HG03045 (cell line): ENCODE measurements at regions not wholly inside any gene's neighbourhood (a gene's known extent, or its start where the extent isn't known, plus 50 kb on each side); places are given as distances from the start of the nearest gene placed in this dataset.
"Not testable (repeated sequence)": the region's sequence is repeated elsewhere in the genome, so short reads cannot be mapped to it uniquely, and the experiment has no call there.

Experiments
- ATAC-seq: cut with Tn5 transposase; IDR thresholded peaks from one replicate; pipeline ENCODE4 v1.9.1; 2021; ENCODE audit warnings: mild to moderate bottlenecking, moderate library complexity; ENCODE audit not compliant: unreplicated experiment

DNA sequence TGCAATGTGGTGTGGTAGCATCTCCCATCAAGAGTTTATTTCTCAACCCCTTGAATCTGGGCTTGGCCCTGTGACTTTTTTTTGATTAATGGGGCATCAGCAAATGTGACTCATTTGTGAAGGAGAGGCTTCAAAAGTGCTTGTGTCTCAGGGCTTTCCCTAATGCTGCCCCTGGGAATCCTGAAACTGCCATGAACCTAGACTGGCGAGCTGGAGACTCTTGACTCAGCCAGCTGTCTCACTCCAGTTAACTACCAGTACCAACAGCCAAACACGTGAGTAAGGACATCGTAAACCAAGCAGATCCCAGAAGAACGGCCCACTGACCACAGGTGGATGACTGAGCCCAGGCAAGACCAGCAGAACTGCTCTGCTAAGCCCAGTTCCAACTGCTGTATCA is 72.8 kb upstream of the ADTRP start:
- no peak for ATAC-seq

DNA sequence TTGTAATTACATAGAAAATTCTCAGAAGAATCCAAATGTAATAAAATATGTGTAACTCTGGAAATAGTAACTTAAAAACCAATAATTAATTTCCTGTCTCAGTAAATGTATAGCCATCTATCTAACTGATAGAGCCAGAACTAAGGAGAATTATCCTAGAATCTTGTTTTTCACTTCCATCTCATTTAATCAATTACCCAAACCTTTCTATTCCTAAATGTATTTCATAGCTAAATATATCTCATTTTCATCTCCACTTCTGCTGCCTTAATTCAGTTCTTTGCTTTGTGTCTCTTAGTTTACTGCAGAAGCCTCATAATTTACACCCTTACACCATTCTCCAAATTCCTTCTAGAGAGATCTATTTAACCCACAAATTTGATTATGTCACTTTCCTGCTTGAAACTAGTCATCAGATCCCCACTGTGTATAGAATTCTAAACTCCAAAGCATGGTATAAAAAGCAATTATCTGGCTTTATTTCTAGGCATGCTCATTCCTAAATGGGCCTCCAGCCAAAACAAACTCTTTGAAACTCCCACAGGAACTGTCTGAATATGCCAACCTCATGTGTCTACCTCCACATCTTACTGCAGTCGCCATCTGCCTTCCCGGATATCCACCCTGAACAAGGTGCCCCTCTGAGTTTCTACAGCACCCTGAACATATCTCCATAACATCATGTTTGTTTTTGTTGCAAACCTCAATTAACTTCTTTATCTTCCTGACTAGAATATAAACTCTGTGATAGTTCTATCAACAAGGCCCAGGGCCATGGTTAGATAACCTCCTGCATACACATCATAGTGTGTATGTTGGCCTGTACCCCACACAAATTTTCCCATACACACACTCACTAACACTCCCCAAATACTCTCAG is 70.5 kb upstream of the ADTRP start:
- no peak for ATAC-seq

DNA sequence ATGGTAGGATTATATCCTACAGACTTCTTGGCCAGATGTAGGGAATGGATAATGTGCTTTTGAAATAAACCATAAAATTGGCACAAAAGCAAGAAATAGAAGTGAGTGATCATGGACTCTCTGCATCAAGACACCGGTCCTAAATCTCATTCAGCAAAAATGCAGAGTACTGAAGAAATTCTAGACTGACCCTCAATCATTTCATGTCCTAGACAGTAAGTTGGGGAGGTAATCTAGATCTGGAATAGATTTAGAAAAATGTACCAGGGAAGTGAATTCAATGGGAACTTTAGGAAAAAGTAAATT is 69.7 kb upstream of the ADTRP start:
- ATAC-seq, result no peak

DNA sequence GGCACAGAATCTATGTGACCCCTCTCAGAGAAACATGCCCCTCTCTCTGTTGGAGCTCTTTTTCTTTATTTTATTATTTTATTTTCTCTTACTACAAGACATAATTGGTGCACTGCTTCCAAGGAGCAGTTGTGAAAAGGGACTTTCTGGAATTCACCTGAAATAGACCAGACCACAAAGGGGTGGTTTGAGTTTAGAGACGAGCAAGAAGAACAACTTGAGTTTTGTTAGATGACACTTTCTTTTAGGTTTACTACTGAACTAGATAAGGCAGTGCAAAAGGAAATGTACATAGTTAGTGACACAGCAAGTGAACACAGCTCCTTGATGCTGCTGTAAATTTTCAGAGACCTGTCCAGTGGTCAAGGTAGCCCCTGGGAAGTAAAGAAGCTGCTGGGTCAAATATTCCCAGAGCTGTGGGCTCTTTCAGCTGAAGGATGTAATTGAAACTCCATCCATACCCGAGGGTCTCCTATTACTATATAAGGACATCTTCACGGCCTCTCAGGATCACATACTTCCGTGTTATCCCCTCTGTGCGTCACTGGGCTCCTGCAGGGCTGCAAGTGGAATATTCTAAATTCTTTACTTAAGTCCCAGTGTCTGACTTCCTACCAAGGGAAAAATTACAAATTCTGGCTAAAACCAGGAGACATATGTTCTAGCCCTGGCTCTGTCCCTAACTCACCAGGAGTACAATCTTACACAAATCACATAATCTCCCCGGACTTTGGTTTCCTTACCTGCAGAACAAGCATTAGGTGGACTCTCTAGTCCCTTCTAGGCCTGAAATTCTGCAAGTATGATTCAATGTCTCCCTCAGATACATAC is 69.1 kb upstream of the ADTRP start:
- no peak for ATAC-seq

DNA sequence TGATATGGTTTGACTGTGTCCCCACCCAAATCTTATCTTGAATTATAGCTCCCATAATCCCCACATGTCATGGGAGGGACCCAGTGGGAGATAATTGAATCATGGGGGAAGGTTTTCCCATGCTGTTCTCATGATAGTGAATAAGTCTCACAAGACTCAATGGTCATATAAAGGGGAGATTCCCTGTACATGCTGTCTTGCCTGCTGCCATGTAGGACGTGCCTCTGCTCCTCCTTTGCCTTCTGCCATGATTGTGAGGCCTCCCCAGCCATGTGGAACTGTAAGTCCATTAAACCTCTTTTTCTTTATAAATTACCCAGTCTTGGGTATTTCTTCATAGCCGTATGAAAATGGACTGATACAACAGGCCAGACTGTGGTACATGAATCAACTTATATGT is 68.5 kb upstream of the ADTRP start:
- ATAC-seq, result not testable (repeated sequence)

DNA sequence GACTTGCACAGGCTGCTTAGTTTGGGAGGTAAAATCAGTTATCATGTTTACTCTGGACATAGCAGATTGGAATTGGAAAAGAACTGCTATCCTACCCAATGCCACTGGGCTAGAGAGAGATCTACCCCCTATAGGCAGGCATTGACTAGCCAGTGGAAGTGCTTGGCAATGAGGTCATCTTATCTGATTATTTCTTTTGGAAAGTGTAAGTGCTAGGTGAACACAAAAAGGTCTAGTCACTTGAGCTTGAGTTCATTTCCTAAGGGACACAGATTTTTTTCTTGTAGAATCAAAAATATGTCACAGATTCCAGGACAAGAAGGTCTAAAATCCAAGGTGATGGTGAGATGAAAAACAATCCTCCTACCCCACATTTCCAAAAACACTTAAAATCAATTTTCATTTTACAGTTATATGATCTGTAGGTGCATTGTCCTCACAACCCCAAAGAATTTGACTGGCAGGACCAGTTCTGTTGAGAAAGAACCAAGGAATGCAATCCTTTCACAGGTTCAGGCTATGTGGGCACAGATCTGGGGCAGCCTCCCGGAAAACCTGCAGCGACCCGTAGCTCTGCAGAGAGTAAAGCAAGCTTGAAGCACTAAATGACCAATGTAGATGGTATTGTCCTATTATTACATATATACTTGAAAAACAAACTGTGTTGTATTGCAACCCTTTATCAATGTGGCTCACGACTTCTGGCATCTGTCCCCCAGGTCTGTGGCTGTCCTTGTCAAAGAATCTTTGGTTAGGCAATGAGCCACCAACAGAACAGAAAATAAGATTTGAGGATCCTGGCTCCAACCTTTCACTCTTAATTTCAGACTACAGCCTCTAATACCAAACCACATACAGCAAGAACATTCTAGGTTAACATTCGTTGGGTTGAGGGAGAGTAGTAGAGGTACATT is 67.3 kb upstream of the ADTRP start:
- no peak for ATAC-seq

DNA sequence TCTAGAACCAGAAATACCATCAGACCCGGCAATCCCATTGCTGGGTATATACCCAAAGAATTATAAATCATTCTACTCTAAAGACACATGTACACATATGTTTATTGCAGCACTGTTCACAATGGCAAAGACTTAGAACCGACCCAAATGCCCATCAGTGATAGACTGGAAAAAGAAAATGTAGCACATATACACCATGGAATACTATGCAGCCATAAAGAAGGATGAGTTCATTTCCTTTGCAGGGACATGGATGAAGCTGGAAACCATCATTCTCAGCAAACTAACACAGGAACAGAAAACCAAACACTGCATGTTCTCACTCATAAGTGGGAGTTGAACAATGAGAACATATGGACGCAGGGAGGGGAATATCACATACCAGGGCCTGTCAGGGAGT is 64.2 kb upstream of the ADTRP start:
- not testable (repeated sequence) for ATAC-seq

DNA sequence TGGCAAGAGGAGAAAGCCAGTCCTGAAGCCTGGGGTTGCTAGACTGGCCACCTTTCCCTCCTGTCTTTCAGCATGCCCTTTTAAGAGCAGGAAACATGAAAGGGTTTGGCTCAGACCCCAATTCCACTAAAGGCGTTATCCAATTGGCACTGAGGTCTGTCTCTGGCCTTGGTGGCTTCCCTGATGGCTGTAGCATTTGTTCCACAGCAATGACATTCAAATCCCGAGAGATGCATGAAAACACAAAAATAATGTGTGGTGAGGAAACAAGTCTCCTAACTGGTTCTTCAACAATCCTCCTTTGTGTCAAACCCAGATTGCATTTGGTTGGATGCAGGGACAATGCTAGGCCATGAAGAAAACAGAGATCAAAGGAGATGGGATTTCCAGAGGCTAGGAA is 56.5 kb upstream of the ADTRP start:
- no peak for ATAC-seq

DNA sequence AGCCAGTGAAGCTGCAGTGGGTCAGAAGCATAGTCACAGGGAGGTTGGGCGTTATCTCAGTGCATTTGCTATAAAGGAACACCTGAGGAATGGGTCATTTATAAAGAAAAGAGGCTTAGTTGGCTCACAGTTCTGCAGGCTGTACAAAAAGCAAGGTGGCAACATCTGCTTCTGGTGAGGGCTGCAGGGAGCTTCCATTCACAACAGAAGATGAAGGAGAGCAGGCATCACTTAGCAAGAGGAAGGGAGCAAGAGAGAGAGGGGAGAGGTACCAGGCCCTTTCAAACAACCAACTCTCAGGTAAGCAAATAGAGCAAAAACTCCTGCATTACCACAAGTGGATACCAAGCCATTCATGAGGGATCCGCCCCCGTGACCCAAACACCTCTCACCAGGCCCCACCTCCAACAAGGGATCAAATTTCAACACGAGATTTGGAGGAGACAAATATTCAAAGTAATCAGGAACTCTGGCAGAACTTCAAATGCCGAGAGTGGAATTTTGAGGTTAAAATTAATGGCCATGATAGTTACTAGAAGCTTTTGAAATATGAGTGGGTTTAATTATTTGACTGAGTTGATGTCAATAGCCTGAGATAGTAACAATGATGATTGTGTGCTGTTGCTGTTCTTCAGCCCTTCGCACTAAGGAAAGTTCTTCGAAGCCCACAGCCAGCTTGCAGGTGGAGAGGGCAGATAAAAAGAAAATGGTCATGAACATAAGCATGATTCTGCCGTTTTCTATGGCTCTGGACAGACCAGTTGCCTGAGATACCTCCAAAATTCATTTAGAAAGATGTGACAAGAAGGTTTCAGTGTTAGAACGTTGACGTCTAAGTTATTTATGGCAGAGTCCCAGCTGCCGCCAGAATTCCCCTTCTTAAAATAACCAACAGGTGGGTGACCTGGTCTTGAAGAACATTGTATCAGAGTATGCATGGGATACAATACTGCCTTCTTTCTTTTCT is 55.3 kb upstream of the ADTRP start:
- ATAC-seq, result peak; percentile 81

DNA sequence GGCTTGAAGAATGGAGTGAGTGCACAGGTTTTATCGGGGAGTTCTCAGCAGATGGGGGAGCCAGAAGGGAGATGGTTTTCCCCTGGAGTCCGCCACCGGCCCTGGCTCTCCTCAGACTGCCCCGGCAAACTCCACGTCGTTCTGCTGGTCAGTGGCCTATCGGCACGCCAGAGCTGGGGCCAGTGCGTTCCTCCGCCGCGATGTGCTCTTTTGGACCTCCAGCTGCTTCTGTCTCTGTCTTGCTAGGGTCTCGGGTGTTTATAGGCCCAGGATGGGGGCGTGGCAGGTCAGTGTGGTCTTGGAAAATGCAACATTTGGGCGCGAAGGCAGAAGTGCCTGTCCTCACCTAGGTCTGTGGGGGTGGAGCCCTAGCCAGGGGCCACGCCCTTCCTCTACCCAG is 53.0 kb upstream of the ADTRP start:
- no peak for ATAC-seq

DNA sequence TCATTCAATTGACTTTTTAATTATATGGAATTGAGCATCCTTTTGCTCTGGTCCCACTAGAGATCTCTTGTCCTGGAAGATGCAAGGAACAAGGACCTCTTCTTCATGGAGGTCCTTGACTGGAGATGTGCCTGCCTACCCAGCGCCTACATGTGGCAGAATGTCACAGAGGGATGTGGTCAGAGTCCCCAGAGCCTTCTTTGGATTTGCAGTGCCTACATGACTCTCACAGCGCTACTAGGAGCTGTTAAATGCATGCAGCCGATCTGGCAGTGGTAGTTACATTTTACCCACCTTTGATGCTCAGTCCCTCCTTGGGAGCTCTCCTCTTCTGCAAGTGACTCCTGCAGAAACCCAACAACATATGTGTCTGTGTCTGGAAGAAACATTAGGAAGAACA is 51.9 kb upstream of the ADTRP start:
- ATAC-seq, result no peak

DNA sequence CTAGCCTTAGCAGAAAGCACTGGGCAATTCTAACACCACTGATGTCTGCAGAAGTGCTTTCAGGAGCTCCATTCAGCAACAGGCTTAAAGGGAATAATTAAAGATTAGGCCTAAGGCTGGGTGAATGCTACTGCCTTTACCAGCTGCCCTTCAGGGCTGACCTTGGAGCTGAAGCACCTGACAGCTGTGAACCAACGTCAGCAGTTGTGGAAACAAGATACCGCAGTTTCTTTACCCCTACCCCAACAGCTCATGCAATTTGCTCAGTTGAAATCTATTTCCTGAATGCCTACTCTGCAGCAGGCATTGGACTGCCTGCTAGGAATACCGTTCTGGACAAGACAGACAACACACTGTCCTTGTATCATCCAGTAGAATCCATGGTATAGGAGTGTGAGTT is 51.5 kb upstream of the ADTRP start:
- no peak for ATAC-seq

DNA sequence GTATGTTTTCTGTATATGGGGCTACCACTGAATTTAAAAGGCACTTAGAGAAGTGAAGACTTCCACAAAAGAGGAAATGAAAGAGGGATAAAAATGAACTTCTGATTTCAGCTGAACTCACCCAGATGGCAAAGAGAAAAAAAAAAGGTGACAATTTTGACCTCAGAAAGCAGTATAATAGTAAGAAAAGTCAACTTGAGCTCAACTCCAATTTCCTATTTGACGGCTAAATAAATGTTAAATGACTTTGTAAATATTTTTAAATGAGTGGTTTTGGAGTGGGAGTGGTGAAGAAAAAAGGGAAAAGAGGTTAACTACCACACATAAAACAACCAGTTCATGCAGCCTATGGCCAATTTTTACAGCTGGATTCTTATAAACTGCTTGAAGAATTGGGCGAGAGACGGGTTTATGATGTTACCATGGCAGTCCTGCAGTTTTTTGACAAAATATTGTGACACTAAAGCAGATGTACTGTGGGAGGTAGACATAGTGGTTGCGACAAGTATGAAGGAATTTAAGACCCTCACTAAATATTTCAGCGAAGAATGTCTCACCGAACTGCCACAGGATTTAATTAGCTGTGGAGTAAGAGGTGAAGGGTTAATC is 49.8 kb upstream of the ADTRP start:
- no peak for ATAC-seq
